ENCODE measurements at regions not wholly inside any gene's neighbourhood (a gene's known extent, or its start where the extent isn't known, plus 50 kb on each side); places are given as distances from the start of the nearest gene placed in this dataset.

DNA sequence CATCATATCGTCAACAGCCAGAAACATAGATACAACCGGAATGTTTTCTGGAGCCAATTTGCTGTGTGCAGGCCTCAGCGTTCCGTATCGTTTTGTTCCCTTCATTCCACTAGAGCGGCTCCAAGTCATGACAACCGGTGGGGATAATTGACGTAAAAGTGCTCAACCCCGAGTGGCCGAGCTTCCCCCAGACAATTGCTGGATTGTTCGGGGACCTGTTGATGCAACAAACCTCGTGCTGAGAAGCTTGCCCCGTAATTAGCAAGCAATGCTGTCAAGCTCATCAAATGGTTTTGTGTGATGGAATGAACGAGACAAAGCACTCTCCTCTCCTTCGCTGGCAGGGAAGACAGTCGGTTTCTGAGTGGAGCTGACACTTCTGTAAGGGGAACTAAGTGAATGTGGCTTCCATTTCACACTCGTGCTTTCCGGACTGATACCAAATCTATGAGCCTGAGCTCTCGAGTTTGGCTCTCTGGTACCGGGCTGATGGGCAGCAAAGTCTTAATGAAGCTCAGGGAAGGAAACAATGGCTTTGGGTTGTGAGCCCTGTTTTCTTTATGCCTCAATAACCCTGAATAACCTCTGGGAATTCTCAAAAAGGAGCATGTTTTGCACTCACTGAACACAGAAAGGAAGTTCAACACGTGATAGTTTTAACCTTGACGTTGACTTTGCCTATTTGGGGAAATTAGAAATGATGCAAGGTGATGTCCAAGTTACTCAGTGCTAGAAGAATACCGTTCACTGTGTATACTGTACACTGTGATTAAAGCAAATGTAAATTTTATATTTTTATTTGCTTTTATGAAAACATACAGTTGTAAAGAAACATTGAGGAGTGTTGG, 220.5 kb downstream of the BAMBI start:
- H3K36me3 ChIP-seq (ENCODE audit: insufficient read depth, low read length) = no peaks in the 10 kb centered on the region
- no peaks in the 10 kb centered on the region for H3K9me3 ChIP-seq (ENCODE audit: low read depth, low read length)
- no peak for DNase-seq (ENCODE audit: low read depth, low spot score)
- H3K4me3 ChIP-seq = no peak overlapping the region
- TF ChIP-seq EZH2 (IDR thresholded peaks at IDR 0.05) (no peak), FOXP2 (optimal IDR thresholded peaks at IDR 0.05; ENCODE audit: control extremely low read depth, extremely low read length, insufficient read depth) (no peak), POLR2AphosphoS5 (IDR thresholded peaks at IDR 0.05; ENCODE audit: borderline replicate concordance, low read depth, low read length) (no peak)
- H3K9ac ChIP-seq (ENCODE audit: insufficient read length) = no peak overlapping the region
- no peak overlapping the region for H3K27ac ChIP-seq

DNA sequence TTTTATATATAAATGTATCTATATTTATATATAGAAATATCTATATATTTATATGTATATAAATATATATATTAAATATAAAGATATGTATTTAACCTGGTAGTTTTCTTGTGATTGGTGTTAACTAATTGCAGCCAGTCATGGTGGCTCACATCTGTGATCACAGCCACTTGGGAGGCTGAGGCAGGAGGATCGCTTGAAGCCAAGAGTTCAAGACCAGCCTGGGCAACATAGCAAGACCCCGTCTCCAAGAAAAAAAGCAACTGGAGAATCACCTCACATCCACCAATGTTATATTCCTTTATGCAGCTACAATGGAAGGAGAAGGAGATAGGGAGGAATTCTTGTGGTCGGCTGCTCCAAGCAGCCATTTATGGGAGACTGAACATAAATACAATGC, 224.9 kb downstream of the BAMBI start:
- Histone ChIP-seq H3K9me3 (ENCODE audit: low read depth, low read length) (no peaks in the 10 kb centered on the region), H3K36me3 (ENCODE audit: insufficient read depth, low read length) (no peaks in the 10 kb centered on the region), H3K9ac (ENCODE audit: insufficient read length) (no peak overlapping the region), H3K27ac (no peak overlapping the region), H3K4me3 (no peak overlapping the region)
- TF ChIP-seq POLR2AphosphoS5 (IDR thresholded peaks at IDR 0.05; ENCODE audit: borderline replicate concordance, low read depth, low read length) (no peak), EZH2 (IDR thresholded peaks at IDR 0.05) (no peak), FOXP2 (optimal IDR thresholded peaks at IDR 0.05; ENCODE audit: control extremely low read depth, extremely low read length, insufficient read depth) (no peak)
- DNase-seq (ENCODE audit: low read depth, low spot score) = no peak

DNA sequence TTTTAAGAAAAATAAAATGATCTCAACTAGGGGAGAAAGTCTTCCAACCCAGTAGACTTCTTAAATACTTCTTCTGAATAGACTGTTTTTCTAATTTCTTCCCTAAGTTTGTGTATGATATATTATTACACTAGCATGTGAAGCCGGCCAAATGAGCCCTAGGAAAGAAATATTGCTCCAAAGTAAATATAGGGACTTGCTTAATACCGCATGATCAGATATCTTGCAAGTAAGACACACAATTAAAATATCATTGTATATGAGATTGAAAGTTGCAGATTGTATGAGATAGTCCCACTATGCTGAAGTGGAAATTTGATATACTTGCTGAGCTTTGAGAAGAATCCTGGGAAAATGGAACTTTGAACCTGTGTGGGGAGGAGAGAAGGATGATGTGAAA, 225.7 kb downstream of the BAMBI start:
- Histone ChIP-seq H3K9ac (ENCODE audit: insufficient read length) (no peak overlapping the region), H3K27ac (no peak overlapping the region), H3K36me3 (ENCODE audit: insufficient read depth, low read length) (no peaks in the 10 kb centered on the region), H3K9me3 (ENCODE audit: low read depth, low read length) (no peaks in the 10 kb centered on the region), H3K4me3 (no peak overlapping the region)
- DNase-seq (ENCODE audit: low read depth, low spot score) = no peak
- no peak for TF ChIP-seq POLR2AphosphoS5 (IDR thresholded peaks at IDR 0.05; ENCODE audit: borderline replicate concordance, low read depth, low read length)
- TF ChIP-seq EZH2 (IDR thresholded peaks at IDR 0.05) = no peak
- no peak for TF ChIP-seq FOXP2 (optimal IDR thresholded peaks at IDR 0.05; ENCODE audit: control extremely low read depth, extremely low read length, insufficient read depth)

DNA sequence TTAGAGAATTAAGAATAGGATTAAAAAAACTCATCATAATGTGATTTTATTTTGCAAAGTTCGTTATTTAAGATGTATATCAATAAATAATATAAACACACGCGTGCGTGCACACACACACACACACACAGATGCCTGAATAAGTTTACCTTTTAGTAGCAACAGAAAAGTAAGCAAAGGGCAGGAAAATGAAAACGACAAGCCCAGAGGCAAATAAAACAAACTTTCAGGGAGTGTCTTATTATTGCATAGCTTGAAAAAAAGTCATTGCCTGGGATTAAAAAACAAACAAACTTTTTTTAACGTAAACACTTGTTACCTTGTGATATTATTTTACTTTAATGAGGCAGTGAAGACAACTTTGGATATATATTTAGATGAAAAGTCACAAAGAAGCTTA, 226.4 kb downstream of the BAMBI start:
- no peak overlapping the region for H3K9ac ChIP-seq (ENCODE audit: insufficient read length)
- no peak overlapping the region for H3K27ac ChIP-seq
- no peak overlapping the region for H3K4me3 ChIP-seq

DNA sequence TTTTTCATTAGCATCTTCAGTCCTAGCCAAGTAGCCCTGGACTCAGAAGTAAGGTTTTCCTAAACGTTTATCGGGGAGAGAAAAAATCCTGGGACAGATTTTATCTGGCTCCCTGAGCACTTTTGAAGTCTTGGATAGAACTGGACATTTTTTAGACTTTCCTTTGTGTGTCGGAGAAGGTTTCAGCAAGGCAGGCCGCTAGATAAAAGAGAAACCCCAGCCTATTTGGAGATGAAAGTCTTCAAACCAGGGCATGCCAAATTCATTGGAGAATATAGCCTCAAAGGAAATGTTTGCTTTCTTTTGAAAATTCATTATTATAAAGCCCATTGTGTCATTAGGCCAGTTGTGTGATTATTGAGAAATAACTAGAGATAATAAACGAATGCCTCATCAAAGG, 228.1 kb downstream of the BAMBI start:
- no peak for DNase-seq (ENCODE audit: low read depth, low spot score)
- H3K36me3 ChIP-seq (ENCODE audit: insufficient read depth, low read length) = no peaks in the 10 kb centered on the region
- TF ChIP-seq EZH2 (IDR thresholded peaks at IDR 0.05) (no peak), POLR2AphosphoS5 (IDR thresholded peaks at IDR 0.05; ENCODE audit: borderline replicate concordance, low read depth, low read length) (no peak)
- H3K9ac ChIP-seq (ENCODE audit: insufficient read length) = no peak overlapping the region
- no peak overlapping the region for H3K27ac ChIP-seq
- H3K9me3 ChIP-seq (ENCODE audit: low read depth, low read length) = no peaks in the 10 kb centered on the region
- no peak overlapping the region for H3K4me3 ChIP-seq

More for the DNA sequence above, 226.4 kb downstream of the BAMBI start:
- DNase-seq (ENCODE audit: low read depth, low spot score) = no peak
- H3K36me3 ChIP-seq (ENCODE audit: insufficient read depth, low read length) = no peaks in the 10 kb centered on the region
- H3K9me3 ChIP-seq (ENCODE audit: low read depth, low read length) = no peaks in the 10 kb centered on the region
- TF ChIP-seq EZH2 (IDR thresholded peaks at IDR 0.05) (no peak), POLR2AphosphoS5 (IDR thresholded peaks at IDR 0.05; ENCODE audit: borderline replicate concordance, low read depth, low read length) (no peak), FOXP2 (optimal IDR thresholded peaks at IDR 0.05; ENCODE audit: control extremely low read depth, extremely low read length, insufficient read depth) (no peak)

DNA sequence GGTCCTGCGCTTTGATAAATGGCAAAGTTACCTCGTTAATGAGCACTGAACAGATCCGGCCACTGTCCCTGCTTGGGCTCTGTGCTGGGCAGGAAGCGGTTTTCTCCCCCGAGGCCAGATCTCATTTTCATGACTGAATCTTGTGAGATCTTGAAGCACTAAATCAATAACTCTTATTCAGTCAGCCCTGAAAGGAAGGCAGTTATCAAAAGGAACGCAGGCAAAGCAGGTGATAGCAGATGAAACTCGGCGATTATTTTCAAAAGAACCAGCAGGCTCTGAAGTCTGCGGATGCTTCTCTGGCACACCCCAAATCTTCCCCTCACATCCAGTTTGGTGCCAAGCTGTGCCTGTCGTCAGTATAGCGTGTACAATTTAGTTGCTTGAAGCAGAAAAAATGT, 228.7 kb downstream of the BAMBI start:
- TF ChIP-seq EZH2 (IDR thresholded peaks at IDR 0.05) (no peak), POLR2AphosphoS5 (IDR thresholded peaks at IDR 0.05; ENCODE audit: borderline replicate concordance, low read depth, low read length) (no peak), FOXP2 (optimal IDR thresholded peaks at IDR 0.05; ENCODE audit: control extremely low read depth, extremely low read length, insufficient read depth) (no peak)
- Histone ChIP-seq H3K27ac (no peak overlapping the region), H3K9me3 (ENCODE audit: low read depth, low read length) (no peaks in the 10 kb centered on the region), H3K36me3 (ENCODE audit: insufficient read depth, low read length) (no peaks in the 10 kb centered on the region), H3K4me3 (no peak overlapping the region), H3K9ac (ENCODE audit: insufficient read length) (no peak overlapping the region)
- DNase-seq (ENCODE audit: low read depth, low spot score) = no peak

DNA sequence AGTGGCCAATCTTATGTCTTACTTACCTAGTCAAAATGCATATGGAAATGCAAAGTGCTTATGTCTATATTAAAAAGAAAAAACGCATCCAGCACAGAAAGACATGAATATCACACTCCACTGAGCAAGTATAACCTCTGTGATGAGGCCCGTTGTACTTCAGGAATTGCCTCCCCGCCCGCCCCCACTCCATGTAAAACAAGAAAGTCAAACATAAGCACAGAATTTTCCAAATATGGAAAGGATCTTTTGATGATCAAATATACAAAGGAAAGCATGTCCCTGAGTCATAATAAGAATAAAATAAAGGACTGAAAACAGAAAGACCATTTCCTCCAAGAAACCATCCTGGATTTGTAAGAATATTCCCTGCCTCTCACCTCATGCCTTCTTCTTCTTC, 229.1 kb downstream of the BAMBI start:
- Histone ChIP-seq H3K9ac (ENCODE audit: insufficient read length) (no peak overlapping the region), H3K27ac (no peak overlapping the region), H3K36me3 (ENCODE audit: insufficient read depth, low read length) (no peaks in the 10 kb centered on the region), H3K4me3 (no peak overlapping the region), H3K9me3 (ENCODE audit: low read depth, low read length) (no peaks in the 10 kb centered on the region)
- TF ChIP-seq EZH2 (IDR thresholded peaks at IDR 0.05) = no peak
- no peak for TF ChIP-seq POLR2AphosphoS5 (IDR thresholded peaks at IDR 0.05; ENCODE audit: borderline replicate concordance, low read depth, low read length)
- no peak for TF ChIP-seq FOXP2 (optimal IDR thresholded peaks at IDR 0.05; ENCODE audit: control extremely low read depth, extremely low read length, insufficient read depth)
- no peak for DNase-seq (ENCODE audit: low read depth, low spot score)

DNA sequence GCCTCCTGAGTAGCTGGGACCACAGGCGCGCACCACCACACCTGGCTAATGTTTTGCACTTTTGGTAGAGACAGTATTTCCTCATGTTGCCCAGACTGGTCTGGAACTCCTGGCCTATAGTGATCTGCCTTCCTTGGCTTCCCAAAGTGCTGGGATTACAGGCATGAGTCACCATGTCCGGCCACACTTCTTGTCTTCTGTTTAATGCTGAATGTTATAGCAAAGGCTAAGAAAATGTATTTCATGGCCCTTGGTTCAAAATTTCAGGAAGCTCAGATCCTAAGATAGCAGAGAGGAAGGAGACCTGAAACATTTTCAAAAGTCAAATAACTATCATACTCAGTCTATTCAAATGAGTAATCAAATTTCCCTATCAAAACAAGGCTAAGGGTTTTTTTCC, 229.6 kb downstream of the BAMBI start:
- DNase-seq (ENCODE audit: low read depth, low spot score) = no peak
- Histone ChIP-seq H3K9ac (ENCODE audit: insufficient read length) (no peak overlapping the region), H3K4me3 (no peak overlapping the region), H3K27ac (no peak overlapping the region), H3K9me3 (ENCODE audit: low read depth, low read length) (no peaks in the 10 kb centered on the region), H3K36me3 (ENCODE audit: insufficient read depth, low read length) (no peaks in the 10 kb centered on the region)
- TF ChIP-seq EZH2 (IDR thresholded peaks at IDR 0.05) = no peak
- TF ChIP-seq FOXP2 (optimal IDR thresholded peaks at IDR 0.05; ENCODE audit: control extremely low read depth, extremely low read length, insufficient read depth) = no peak
- TF ChIP-seq POLR2AphosphoS5 (IDR thresholded peaks at IDR 0.05; ENCODE audit: borderline replicate concordance, low read depth, low read length) = no peak

DNA sequence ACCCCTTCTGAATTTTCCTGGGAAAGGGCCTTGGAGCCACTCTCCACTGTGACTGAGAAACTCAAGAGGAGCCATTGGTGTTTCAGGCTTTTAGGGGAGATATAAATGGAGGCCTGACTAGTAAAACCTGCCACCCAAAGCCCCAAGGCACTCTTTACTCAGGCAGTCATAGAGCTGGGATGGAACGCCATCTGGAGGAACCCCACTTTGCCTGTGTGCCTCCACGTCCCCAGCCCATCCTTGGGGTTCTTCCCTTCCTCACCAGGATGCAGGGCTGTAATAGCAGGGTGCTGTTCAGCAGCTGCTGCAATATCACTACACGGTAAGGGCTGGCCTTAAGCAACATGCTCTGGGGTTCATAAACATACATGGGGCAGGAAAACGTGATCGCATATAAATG, 232.6 kb downstream of the BAMBI start:
- H3K4me3 ChIP-seq = no peak overlapping the region
- no peaks in the 10 kb centered on the region for H3K36me3 ChIP-seq (ENCODE audit: insufficient read depth, low read length)
- no peak for DNase-seq (ENCODE audit: low read depth, low spot score)
- no peaks in the 10 kb centered on the region for H3K9me3 ChIP-seq (ENCODE audit: low read depth, low read length)
- H3K9ac ChIP-seq (ENCODE audit: insufficient read length) = no peak overlapping the region
- TF ChIP-seq POLR2AphosphoS5 (IDR thresholded peaks at IDR 0.05; ENCODE audit: borderline replicate concordance, low read depth, low read length) (no peak), FOXP2 (optimal IDR thresholded peaks at IDR 0.05; ENCODE audit: control extremely low read depth, extremely low read length, insufficient read depth) (no peak), EZH2 (IDR thresholded peaks at IDR 0.05) (no peak)
- no peak overlapping the region for H3K27ac ChIP-seq
